GM11168 (cell line): ENCODE measurements at regions not wholly inside any gene's neighbourhood (a gene's known extent, or its start where the extent isn't known, plus 50 kb on each side); places are given as distances from the start of the nearest gene placed in this dataset.
"Not testable (repeated sequence)": the region's sequence is repeated elsewhere in the genome, so short reads cannot be mapped to it uniquely, and the experiment has no call there.

Source experiments
- in situ Hi-C: fragments of 300-500 bp; cut with MboI; formaldehyde crosslinking; loops from one replicate; pipeline ENCODE4 v1.12.0; 2022; ENCODE audit warnings: low sequenced_read_pairs; ENCODE audit not compliant: unreplicated experiment

DNA sequence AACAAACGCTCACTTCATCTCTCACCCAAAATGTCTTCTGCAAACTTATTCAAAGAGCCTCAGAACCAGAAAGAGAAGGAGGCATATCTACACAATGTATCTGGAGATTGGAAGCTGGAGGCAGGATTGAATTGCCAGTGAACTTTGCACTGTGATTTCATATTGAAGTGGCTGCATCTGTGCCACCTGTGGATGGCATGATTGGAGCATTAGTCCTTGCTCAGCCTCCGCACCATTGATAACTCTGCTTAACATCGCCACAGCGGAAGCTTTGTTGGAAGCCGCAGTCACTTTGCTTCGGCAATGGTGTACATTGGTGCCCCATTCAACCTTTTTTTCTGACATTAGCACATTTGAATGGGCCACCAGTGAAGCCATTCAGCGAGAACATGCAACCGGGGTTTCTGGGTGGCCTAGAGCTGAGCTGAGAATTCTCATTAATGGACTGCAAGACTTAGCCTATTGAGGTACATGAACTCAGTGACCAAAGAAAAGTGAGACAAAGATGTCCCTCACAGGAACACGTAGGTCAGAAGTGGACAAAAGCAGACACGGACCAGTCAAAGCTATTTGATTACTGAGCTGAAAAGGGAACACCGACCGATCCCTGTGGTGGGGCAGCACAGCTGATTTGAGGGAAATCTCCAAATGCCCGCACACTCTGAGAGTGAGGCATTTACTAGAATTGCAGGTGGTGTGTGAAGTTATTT is 130.4 kb downstream of the BRMS1L start:
- in situ Hi-C loops, result no loop called here

DNA sequence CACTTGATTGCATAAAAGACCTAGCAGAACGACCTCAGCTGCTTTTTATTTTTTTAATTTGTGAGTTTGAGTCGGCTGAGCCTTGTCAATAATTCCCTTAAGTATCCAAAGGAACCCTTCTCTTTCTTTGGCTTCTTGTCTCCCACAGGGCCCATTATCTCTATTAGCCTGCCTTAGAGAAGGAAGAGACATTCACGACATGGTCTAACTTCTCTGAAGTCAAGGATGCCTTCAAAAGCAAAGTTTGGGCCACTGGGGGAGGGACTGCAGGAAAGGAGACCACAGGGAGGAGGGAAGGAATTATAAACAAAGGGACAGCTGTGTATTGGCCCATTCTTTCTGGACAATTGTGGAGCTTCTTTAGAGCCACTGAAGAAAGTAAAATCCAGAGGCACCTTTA is 126.4 kb downstream of the BRMS1L start:
- in situ Hi-C loops, result no loop called here

- in situ Hi-C loops, result no loop called here
Observed at GRCh38 chr14:35949920-35950513, 123.9 kb downstream of the BRMS1L start.

GRCh38 chr14:35947983-35948382 is 121.8 kb downstream of the BRMS1L start:
- in situ Hi-C loops, result not testable (repeated sequence)

DNA sequence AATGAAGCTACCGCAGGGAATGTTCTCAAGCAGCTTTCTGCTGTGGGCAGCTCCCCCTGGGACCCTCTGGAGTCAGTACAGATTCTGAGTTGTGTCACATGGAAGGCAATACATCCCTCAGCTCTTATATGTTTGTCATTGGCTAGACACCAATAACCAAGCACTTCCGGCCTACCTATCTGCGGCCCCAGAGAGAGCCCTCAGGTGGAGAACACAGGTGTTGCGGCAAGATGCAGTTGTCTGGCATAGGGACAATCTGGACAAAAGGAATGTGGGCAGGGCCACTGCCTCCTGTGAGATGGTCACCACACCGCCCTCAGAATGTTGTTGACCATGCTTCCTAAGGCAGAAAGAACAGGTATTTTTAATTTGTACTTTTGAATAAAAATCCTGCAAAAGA is 118.7 kb downstream of the BRMS1L start:
- in situ Hi-C loops, result no loop called here

DNA sequence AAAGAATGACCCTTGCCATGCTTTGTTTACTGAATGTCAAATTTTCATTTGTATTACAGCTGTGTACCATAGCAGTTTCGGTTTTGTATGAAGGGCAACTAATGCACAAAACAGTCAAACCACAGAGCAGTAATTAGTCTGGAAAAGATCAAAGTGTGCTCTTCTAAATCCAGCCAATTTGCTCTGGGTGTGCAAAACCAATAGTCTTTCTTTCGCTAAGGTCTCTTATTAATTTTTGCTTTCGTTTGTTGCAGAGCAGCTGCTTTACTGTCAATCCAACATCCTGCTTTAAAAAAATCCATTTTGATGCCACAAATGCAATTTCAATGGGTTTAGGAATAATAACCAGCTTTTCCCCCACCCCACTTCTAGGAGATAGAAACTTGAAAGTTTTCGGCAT is 114.2 kb downstream of the BRMS1L start:
- in situ Hi-C loops, result no loop called here

DNA sequence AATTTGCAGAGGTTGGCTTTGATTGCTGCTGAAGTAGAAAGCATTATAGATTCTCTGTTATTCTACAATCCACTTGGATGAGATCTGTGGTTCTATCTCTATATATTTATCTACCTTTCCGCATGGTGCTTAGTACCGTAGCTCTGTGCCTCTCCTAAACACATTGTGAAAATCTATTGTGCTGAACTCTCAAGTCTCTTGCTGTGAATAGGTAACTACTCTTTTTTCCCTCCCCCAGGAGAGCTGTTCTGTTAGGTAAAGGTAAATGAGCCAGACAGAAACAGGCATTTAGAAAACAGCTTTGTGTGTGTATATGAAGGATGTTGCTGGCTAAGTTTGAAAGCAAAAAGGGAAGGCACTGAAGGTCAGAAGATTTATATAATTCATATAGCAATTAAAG is 112.6 kb downstream of the BRMS1L start:
- in situ Hi-C loops, result no loop called here

DNA sequence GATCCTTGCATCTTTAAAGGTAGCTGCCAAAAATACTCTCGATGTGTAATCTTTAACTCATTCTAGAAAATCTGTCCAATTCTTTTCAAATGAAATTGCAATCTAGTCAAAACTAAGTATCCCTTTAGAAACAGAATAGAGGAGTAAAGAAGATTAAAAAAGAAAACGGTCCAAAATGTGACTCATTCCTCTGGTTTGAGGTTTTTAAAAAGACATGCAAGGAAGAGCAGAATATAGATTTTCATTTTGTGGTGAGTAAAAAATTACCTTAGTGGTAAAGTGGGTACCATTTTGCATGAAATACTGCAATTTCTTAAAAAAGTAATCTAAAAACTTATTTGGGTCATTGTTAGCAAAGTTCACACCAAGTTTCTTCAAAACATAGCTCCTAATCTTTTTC is 108.4 kb downstream of the BRMS1L start:
- in situ Hi-C loops, result no loop called here

DNA sequence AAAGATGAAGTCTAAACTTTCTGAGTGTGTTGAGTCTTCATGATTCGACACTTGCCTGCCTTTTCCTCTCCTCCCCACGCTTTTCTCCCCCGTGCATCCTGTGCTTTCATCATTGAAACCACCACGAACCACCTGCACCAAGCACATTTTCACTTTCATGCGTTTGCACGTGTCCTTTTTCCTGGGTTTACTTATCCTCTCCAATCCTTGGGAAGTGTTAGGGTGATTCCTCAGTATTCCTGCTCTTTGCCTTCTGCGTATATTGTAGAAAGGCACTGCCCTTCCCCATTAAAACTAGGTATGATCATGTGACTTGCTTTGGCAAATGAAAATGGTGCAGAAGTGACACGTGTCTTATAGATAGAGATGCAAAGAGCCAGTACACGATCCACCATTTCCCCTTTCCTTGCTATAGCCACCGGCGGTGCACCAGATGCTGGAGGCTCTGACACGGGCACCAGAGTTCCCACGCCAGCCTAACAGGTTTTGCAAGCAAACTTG is 106.6 kb downstream of the BRMS1L start:
- in situ Hi-C loops, result no loop called here

- in situ Hi-C loops, result no loop called here
Observed at GRCh38 chr14:35932136-35932535, 106.0 kb downstream of the BRMS1L start.

DNA sequence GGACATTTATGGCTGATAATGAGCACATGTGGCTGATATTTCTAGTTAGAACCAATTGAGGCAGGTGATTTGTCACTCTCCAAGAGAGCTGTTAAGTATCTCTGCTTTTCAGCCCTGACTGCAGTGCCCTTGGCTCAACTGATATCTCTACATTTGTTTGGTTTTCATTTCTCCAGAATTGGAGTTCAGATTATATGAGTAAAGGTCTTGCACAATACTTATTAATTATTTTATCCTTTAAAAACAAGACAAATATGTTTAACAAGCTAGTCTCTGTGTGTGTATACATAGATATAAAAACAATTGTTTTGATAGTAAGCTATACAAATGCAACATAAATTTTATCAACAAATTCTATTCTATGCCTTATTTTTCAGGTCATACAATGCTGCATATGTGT is 105.2 kb downstream of the BRMS1L start:
- in situ Hi-C loops, result no loop called here

DNA sequence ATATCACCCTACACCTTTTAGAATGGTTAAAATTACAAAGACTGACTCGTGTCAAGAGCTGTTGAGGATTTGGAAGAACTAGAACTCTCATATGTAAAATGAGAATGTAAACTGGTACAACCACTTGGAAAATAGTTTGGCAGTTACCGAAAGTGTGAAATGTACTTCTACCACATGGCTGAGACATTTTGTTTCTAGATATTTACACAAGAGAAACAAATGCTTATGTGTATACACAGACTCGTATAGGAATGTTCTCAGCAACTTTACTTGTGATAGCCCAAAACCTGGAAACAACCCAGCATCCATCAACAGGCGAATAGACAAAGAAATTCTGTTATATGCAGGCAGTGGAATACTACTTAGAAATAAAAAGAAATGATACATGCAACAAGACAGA is 103.0 kb downstream of the BRMS1L start:
- in situ Hi-C loops, result no loop called here

DNA sequence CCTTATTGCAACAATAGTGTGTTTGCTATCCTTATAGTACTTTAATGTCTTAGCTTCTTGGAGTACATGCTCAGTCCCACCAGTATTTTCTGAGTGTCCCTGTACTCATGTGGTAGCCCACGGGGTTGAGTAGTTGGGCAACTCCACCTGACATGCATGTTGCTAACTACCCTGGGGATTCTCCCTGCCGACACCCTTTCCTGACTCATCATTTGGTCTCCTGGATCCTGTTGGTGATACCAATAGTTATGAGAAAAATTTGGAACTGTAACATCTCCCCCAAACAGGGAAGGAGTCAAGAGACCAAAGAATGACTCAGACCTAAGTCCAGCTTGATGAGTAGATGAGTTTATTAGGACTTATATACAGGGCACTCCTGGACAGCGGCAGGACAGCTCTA is 101.6 kb downstream of the BRMS1L start:
- in situ Hi-C loops, result no loop called here

GRCh38 chr14:35925319-35925718 is 99.2 kb downstream of the BRMS1L start:
- in situ Hi-C loops, result no loop called here

GRCh38 chr14:35922590-35922989 is 96.5 kb downstream of the BRMS1L start:
- in situ Hi-C loops, result not testable (repeated sequence)

GRCh38 chr14:35921745-35922144 is 95.6 kb downstream of the BRMS1L start:
- in situ Hi-C loops, result no loop called here
